ENCODE measurements at regions not wholly inside any gene's neighbourhood (a gene's known extent, or its start where the extent isn't known, plus 50 kb on each side); places are given as distances from the start of the nearest gene placed in this dataset.

DNA sequence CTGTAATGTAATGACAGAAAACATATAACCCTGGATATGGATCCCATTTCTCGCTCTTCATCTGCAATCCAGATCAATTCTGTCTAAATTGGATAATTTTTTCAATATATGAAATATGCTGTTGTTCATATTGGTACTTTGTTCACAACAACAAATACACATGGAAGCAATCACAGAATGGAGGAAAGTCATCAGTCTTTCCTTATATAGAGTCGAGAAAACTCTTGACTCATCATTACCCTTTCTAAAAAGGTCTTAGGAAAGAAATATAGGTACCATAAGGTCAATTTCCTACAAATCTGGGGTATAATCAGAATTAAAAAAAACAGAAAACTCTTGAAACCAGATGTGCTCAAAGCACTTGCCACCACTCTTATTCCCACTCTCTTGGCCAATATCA, 677.6 kb upstream of the ID4 start:
- BruUV-seq (replicated peaks): no TSS peak
- ChIA-PET CTCF (no interaction called here), POLR2A (no interaction called here)
- intact Hi-C loops (cut with micrococcal nuclease): no loop called here
- Mint-ChIP-seq H3K27me3 (ENCODE audit: insufficient read depth, unreplicated experiment) (no peaks in the 10 kb centered on the region), H3K9me3 (ENCODE audit: unreplicated experiment) (no peaks in the 10 kb centered on the region), H3K27ac (ENCODE audit: low read depth, unreplicated experiment) (no peak overlapping the region), H3K4me1 (ENCODE audit: insufficient read depth, unreplicated experiment) (no peaks in the 10 kb centered on the region), H3K36me3 (ENCODE audit: insufficient read depth, unreplicated experiment) (no peaks in the 10 kb centered on the region), H3K4me3 (ENCODE audit: unreplicated experiment) (no peak overlapping the region)
- TF ChIP-seq, protein P1, sequence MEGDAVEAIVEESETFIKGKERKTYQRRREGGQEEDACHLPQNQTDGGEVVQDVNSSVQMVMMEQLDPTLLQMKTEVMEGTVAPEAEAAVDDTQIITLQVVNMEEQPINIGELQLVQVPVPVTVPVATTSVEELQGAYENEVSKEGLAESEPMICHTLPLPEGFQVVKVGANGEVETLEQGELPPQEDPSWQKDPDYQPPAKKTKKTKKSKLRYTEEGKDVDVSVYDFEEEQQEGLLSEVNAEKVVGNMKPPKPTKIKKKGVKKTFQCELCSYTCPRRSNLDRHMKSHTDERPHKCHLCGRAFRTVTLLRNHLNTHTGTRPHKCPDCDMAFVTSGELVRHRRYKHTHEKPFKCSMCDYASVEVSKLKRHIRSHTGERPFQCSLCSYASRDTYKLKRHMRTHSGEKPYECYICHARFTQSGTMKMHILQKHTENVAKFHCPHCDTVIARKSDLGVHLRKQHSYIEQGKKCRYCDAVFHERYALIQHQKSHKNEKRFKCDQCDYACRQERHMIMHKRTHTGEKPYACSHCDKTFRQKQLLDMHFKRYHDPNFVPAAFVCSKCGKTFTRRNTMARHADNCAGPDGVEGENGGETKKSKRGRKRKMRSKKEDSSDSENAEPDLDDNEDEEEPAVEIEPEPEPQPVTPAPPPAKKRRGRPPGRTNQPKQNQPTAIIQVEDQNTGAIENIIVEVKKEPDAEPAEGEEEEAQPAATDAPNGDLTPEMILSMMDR (IDR thresholded peaks at IDR 0.05; ENCODE audit: unreplicated experiment): no peak
- no peak for DNase-seq (ENCODE audit: unreplicated experiment)

DNA sequence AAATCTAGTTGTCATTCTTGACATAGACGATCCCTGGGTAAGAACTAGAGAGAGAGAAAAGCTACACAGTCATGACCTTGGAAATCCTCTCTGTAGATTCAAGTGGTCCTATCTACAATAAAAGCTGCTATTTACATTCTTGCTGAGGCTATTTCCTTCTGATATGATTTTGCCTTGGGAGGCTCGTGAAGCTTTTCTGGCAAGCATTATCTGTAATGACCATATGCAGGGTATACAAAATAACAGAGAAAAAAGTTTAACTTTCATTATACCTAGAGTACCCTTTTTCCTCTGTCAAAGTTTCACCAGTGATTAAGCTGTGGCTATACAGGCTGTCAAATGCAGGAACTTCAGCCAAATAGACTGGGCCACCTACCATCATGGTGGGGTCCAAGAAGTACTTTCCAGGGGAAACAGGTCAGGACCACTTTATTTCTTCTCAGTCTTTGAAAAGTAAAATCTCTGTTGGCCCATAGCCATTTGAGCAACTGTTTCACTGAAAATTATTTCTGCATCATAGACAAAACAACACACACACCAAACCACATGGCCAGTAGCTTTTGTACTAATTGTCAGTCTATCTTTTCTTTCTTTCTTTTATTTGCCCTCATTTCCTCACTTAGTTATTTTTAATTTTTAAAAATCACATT, 677.0 kb upstream of the ID4 start:
- no peak for DNase-seq (ENCODE audit: unreplicated experiment)
- intact Hi-C loops (cut with micrococcal nuclease): no loop called here
- TF ChIP-seq, protein P1 (IDR thresholded peaks at IDR 0.05; ENCODE audit: unreplicated experiment): no peak
- no peak overlapping the region for H3K4me3 Mint-ChIP-seq (ENCODE audit: unreplicated experiment)
- H3K4me1 Mint-ChIP-seq (ENCODE audit: insufficient read depth, unreplicated experiment): no peaks in the 10 kb centered on the region
- POLR2A ChIA-PET: no interaction called here
- no peaks in the 10 kb centered on the region for H3K9me3 Mint-ChIP-seq (ENCODE audit: unreplicated experiment)
- BruUV-seq (replicated peaks): no TSS peak
- H3K27me3 Mint-ChIP-seq (ENCODE audit: insufficient read depth, unreplicated experiment): no peaks in the 10 kb centered on the region
- H3K36me3 Mint-ChIP-seq (ENCODE audit: insufficient read depth, unreplicated experiment): no peaks in the 10 kb centered on the region
- H3K27ac Mint-ChIP-seq (ENCODE audit: low read depth, unreplicated experiment): no peak overlapping the region
- CTCF ChIA-PET: no interaction called here

DNA sequence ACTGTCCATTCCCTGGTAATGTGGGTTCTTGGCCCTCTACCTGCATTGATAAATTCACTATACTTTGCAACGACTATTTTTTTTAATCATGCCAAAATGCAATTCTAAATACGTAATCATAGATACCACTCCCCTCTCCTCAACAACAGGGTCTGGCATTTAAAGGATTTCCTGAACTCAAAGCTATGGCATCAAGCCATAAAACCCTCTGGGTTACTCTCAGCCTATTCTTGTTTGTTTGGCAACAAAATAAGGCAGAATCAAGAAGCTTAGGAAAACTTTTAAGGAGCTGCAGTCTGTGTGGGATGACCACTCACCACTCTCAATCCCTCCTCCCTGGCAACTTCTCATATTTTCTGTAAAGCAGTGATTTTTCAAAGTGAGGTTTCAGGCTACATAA, 669.9 kb upstream of the ID4 start:
- ChIA-PET POLR2A (interaction anchor here (0.6 kb wide), 1 partner anchor 11 kb away, joined by 3 read pairs; no protein-coding TSS in a partner anchor), CTCF (no interaction called here)
- no peaks in the 10 kb centered on the region for H3K36me3 Mint-ChIP-seq (ENCODE audit: insufficient read depth, unreplicated experiment)
- H3K27me3 Mint-ChIP-seq (ENCODE audit: insufficient read depth, unreplicated experiment): no peaks in the 10 kb centered on the region
- BruUV-seq (replicated peaks): no TSS peak
- H3K27ac Mint-ChIP-seq (ENCODE audit: low read depth, unreplicated experiment): no peak overlapping the region
- TF ChIP-seq, protein P1 (IDR thresholded peaks at IDR 0.05; ENCODE audit: unreplicated experiment): no peak
- no peak for DNase-seq (ENCODE audit: unreplicated experiment)
- H3K4me1 Mint-ChIP-seq (ENCODE audit: insufficient read depth, unreplicated experiment): no peaks in the 10 kb centered on the region
- no peak overlapping the region for H3K4me3 Mint-ChIP-seq (ENCODE audit: unreplicated experiment)
- intact Hi-C loops (cut with micrococcal nuclease): no loop called here
- no peaks in the 10 kb centered on the region for H3K9me3 Mint-ChIP-seq (ENCODE audit: unreplicated experiment)

DNA sequence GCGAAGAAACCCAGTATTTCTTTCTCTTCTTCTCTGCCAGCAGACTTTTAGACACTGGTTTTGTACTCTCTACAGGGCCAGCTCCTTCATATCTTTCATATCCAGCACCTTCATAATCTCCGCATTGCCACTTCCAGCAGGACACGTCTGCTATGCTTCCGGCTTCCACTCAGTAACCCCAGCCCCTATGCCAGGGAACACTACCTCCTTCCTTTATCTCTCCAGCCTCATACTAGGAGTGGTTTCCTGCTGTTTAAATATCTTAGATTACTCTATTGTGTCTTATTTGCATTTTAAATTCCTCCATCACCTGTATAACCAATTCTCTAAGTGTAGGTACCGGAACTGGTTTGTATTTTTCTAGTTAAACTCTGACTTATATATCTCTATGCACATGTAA, 667.8 kb upstream of the ID4 start:
- no peaks in the 10 kb centered on the region for H3K27me3 Mint-ChIP-seq (ENCODE audit: insufficient read depth, unreplicated experiment)
- intact Hi-C loops (cut with micrococcal nuclease): no loop called here
- no peaks in the 10 kb centered on the region for H3K36me3 Mint-ChIP-seq (ENCODE audit: insufficient read depth, unreplicated experiment)
- no TSS peak for BruUV-seq (replicated peaks)
- no peaks in the 10 kb centered on the region for H3K4me1 Mint-ChIP-seq (ENCODE audit: insufficient read depth, unreplicated experiment)
- no peaks in the 10 kb centered on the region for H3K9me3 Mint-ChIP-seq (ENCODE audit: unreplicated experiment)
- ChIA-PET CTCF (interaction anchor here (0.8 to 0.9 kb wide), 2 partner anchors 12 to 421 kb away, joined by 3 read pairs; no protein-coding TSS in a partner anchor), POLR2A (interaction anchor here (0.6 kb wide), 1 partner anchor 244 kb away, joined by 3 read pairs; no protein-coding TSS in a partner anchor)
- TF ChIP-seq, protein P1 (IDR thresholded peaks at IDR 0.05; ENCODE audit: unreplicated experiment): no peak
- no peak overlapping the region for H3K4me3 Mint-ChIP-seq (ENCODE audit: unreplicated experiment)
- no peak overlapping the region for H3K27ac Mint-ChIP-seq (ENCODE audit: low read depth, unreplicated experiment)
- no peak for DNase-seq (ENCODE audit: unreplicated experiment)

Data from MCF 10A (cell line).